Small intestine (tissue), 7 donors: ENCODE measurements at regions not wholly inside any gene's neighbourhood (a gene's known extent, or its start where the extent isn't known, plus 50 kb on each side); places are given as distances from the start of the nearest gene placed in this dataset.
"Not testable (repeated sequence)": the region's sequence is repeated elsewhere in the genome, so short reads cannot be mapped to it uniquely, and the experiment has no call there.

Source experiments
- DNase-seq, 2 donors: peaks; one replicate each; pipeline versions ENCODE4 v3.0.0 to v3.0.0-alpha.2; 2013
- FAIRE-seq: peaks from 2 replicates; lab custom pipeline; 2012; peaks lifted over from hg19 to GRCh38; lab: Jason Lieb, UNC
- H3K27ac ChIP-seq, 3 donors: one replicate each; pipeline ENCODE4 v1.5.1; 2013; ENCODE audit warnings: low read length in 2 of 3, mild to moderate bottlenecking in 2 of 3, control low read depth in 1 of 3, inconsistent platforms in 1 of 3, low read depth in 1 of 3, moderate library complexity in 1 of 3
- H3K27me3 ChIP-seq, 3 donors: one replicate each; pipeline ENCODE4 v1.6.1; 2013; ENCODE audit warnings: low read length in 3 of 3, inconsistent platforms in 1 of 3; ENCODE audit not compliant: control insufficient read depth in 3 of 3, insufficient read depth in 3 of 3
- H3K36me3 ChIP-seq, 3 donors: one replicate each; pipeline ENCODE4 v1.6.1; 2013; ENCODE audit warnings: low read length in 3 of 3, inconsistent platforms in 1 of 3, low read depth in 1 of 3, mild to moderate bottlenecking in 1 of 3, moderate library complexity in 1 of 3; ENCODE audit not compliant: control insufficient read depth in 3 of 3, insufficient read depth in 2 of 3
- H3K4me1 ChIP-seq, 3 donors: one replicate each; pipeline ENCODE4 v1.6.1; 2013; ENCODE audit warnings: low read length in 2 of 3, inconsistent platforms in 1 of 3, low read depth in 1 of 3, mild to moderate bottlenecking in 1 of 3, moderate library complexity in 1 of 3; ENCODE audit not compliant: control insufficient read depth in 3 of 3, insufficient read depth in 2 of 3
- H3K4me3 ChIP-seq, 3 donors: one replicate each; pipeline ENCODE4 v1.5.1; 2013; ENCODE audit warnings: low read length in 3 of 3, control low read depth in 1 of 3, inconsistent platforms in 1 of 3, low read depth in 1 of 3, mild to moderate bottlenecking in 1 of 3, moderate library complexity in 1 of 3
- H3K9me3 ChIP-seq, 2 donors: one replicate each; pipeline ENCODE4 v1.6.1; 2013; ENCODE audit warnings: low read depth in 1 of 2, low read length in 1 of 2; ENCODE audit not compliant: control insufficient read depth in 2 of 2, insufficient read depth in 1 of 2
- WGBS, 3 donors: extraction: QIAGEN DNeasy Blood & Tissue Kit; methylation state at CpG; one replicate each; pipeline ENCODE4 v1.1.7; 2013; 5-methylcytosine and 5-hydroxymethylcytosine counted together
- donor health status: healthy with polysubstance abuse.
- donor health status: control.
- donor health status: control.
- donor health status: Bipolar disorder and iron deficiency.
- donor health status: healthy.

DNA sequence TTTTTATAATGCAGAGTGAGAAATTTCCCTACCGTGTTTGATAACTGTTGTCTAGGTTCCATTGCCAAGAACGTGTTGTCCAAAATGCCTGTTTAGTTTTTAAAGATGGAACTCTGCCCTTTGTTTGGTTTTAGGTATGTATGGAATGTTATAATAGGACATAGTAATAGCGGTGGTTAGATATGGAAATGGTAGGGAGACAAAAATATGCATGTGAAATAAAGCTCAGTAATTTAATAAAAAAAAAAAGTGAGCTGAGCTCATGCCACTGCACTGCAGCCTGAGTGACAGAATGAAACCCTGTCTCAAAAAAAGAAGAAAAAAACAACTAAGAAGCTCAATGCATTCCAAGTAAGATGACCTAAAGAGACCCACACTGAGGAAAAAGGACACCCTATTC is 72.9 kb downstream of the ZNF783 start:
- Histone ChIP-seq H3K27me3 (peaks cover 0 to 3% (median 0%) of the 10 kb centered on the region in 3 donors), H3K9me3 (peaks cover 0 to 13% of the 10 kb centered on the region in 2 donors), H3K4me3 (no peak overlapping the region), H3K27ac (no peak overlapping the region), H3K4me1 (no peaks in the 10 kb centered on the region), H3K36me3 (no peaks in the 10 kb centered on the region)
- FAIRE-seq (no peak), DNase-seq (no peak)
- WGBS, 3 donors: 72 to 79% (median 73%) methylated on average over 3 of the region's 3 CpGs

DNA sequence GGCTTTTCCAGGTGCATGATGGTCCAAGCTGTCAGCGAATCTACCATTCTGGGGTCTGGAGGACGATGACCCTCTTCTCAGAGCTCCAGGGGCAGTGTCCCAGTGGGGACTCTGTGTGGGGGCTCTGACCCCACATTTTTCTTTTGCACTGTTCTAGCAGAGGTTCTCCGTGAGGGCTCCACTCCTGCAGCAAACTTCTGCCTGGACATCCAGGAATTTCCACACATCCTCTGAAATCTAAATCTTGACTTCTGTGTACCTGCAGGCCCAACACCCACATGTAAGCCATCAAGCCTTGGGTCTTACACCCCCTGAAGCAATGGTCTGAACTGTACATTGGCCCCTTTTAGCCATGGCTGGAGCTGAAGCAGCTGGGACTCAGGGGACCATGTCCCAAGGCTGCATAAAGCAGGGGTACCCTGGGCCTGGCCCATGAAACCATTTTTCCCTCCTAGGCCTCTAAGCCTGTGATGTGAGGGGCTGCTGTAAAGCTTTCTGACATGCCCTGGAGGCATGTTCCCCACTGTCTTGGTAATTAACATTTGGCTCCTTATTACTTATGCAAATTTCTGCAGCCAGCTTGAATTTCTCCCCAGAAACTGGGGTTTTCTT is 86.9 kb downstream of the ZNF783 start:
- Histone ChIP-seq H3K27me3 (peaks cover 0 to 3% (median 0%) of the 10 kb centered on the region in 3 donors), H3K27ac (no peak overlapping the region), H3K36me3 (no peaks in the 10 kb centered on the region), H3K4me1 (no peaks in the 10 kb centered on the region), H3K9me3 (peaks cover 0 to 18% of the 10 kb centered on the region in 2 donors), H3K4me3 (no peak overlapping the region)
- FAIRE-seq: no peak
- WGBS, 3 donors: 57 to 69% (median 68%) methylated on average over 3 of the region's 3 CpGs
- no peak for DNase-seq

DNA sequence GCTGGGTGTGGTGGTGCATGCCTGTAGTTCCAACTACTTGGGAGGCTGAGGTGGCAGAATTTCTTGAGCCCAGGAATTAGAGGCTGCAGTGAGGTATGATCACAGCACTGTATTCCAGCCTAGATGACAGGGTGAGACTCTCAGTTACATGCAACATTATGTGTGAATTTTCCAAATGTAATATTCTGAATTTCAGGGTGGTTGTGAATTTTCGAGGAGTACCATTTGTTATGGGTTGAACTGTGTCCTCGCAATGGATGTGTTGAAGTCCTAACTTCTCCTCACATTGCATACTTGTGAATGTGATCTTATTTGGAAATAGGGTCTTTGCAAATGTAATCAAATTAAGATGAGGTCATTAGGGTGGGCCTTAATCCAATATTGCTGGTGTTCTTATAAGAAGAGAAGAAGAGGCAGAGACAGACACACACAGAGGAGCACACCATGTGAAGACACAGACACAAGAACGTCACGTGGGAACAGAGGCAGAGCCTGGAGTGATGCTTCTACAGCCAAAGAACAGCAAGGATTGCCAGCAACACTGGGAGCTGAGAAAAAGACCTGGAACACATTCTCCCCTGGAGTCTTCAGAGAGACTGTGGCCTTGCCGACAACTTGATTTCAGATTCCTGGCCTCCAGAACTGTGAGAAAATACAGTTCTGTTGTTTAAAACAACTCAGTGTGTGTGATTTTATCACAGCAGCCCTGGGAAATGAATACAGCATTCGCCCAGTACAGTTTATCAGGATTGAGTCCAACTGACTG is 91.9 kb downstream of the ZNF783 start:
- Histone ChIP-seq H3K27me3 (no peaks in the 10 kb centered on the region), H3K36me3 (no peaks in the 10 kb centered on the region), H3K9me3 (peaks cover 0 to 18% of the 10 kb centered on the region in 2 donors), H3K27ac (no peak overlapping the region), H3K4me1 (no peaks in the 10 kb centered on the region), H3K4me3 (no peak overlapping the region)
- WGBS, 3 donors: 75 to 85% (median 77%) methylated on average over 6 of the region's 6 CpGs
- no peak for FAIRE-seq
- DNase-seq: no peak

DNA sequence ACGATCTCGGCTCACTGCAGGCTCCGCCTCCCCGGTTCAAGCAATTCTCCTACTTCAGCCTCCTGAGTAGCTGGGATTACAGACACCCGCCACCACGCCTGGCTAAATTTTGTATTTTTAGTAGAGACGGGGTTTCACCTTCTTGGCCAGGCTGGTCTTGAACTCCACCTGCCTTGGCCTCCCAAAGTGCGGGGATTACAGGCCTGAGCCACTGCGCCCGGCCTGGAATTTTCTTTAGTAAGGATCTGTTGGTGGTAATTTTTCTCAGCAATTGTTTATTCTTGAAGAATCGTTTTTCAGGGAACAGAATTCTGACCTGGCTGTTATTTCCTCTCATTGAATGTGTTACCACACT is 93.0 kb downstream of the ZNF783 start:
- not testable (repeated sequence) for H3K36me3 ChIP-seq, H3K27me3 ChIP-seq, FAIRE-seq, H3K4me3 ChIP-seq, H3K4me1 ChIP-seq, H3K27ac ChIP-seq, DNase-seq
- H3K9me3 ChIP-seq: peaks cover 0 to 22% of the 10 kb centered on the region in 2 donors
- WGBS, 3 donors: 79 to 87% (median 83%) methylated on average over 11 of the region's 11 CpGs

DNA sequence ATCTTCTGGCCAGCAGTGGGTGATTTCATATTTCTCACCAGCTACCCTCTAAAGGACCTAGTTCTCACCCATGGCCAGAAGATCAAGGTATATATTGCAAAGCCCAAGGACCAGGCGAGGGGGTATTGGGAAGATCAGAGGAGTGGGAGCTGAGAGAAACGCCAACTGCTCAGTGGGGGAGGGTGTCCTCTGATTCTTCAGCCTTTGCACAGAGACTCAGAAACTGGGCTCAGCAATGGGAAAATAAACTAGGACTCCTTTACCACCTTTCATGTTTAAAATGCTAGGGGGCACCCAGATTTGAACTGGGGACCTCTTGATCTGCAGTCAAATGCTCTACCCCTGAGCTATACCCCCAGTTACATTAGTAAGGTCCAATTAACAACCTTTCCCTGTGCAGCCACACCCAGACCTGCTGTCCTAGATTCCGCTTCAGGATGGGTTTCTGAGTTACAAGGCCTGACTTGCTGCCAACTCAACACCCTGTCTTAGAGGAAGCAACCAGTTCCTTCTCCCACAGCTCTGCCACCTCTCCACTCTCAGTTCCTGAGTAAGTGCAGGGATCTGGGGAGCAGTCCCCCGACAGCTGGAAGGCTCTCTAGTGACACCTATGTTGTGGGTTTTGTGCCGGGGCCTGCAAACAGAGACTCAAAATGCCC is 93.5 kb downstream of the ZNF783 start:
- H3K27ac ChIP-seq: no peak overlapping the region
- DNase-seq: peak in 1 of 2 donors; percentile 15
- no peak for FAIRE-seq
- WGBS, 3 donors: 35 to 46% (median 46%) methylated on average over 5 of the region's 5 CpGs
- H3K27me3 ChIP-seq: no peaks in the 10 kb centered on the region
- no peak overlapping the region for H3K4me3 ChIP-seq
- H3K4me1 ChIP-seq: no peaks in the 10 kb centered on the region
- peaks cover 0 to 22% of the 10 kb centered on the region in 2 donors for H3K9me3 ChIP-seq
- no peaks in the 10 kb centered on the region for H3K36me3 ChIP-seq

DNA sequence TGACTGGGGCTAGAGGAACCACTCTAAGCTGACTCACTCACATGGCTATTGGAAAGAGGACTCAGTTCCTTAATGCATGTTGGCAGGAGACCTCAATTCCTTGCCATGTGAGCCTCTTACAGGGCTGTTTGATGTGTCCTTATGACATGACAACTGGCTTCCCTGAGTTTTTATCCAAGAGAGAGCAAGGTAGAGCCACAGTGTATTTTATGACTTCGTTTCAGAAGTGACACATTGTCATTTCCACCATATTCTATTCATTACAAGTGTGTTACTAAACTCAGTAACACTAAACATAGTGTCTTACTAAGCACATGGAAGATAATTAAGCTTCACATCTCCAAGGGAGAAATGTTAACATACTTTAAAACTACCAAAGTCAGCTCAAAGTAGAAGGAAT is 98.2 kb downstream of the ZNF777 start:
- WGBS, 3 donors: 5 to 21% (median 8%) methylated on average over 1 of the region's 1 CpG
- no peak for DNase-seq
- FAIRE-seq: no peak

DNA sequence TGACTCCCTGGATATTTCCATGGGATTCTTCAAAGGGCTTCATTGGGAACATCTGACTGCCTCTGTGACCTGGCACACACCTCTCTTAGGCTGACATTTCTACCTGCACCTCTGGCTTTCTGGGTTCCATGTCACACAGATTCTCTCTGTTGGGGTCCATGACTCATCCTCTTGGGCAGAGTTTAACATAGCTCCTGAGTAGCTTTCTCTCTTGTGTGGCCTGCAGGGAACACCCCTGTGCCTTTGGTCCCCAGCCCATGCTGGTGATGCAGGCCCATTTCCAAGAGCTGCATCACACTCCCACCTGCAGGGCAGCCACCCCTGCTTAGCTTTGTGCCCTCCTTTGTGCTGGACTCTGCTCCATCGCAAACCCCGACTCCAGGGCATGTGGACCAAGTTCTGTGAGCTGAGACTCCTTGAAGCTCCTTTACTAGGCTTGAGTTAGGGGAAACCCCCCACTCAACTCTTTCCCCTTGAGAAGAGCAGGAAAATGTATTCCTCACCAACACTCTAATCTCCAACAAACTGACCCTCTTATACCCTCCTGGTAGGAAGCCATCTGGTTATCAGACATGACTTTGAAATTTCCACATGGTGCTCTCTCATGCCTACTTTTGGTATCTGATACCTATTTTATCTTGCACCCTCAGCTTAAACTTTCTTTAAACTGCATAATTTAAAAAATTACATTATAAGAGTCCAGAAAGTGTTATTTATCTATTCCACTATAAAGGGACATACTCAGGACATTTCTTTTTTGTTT is 93.3 kb downstream of the ZNF777 start:
- no peak overlapping the region for H3K4me3 ChIP-seq
- peaks cover 0 to 13% of the 10 kb centered on the region in 2 donors for H3K9me3 ChIP-seq
- FAIRE-seq (no peak), DNase-seq (no peak)
- H3K36me3 ChIP-seq: no peaks in the 10 kb centered on the region
- no peak overlapping the region for H3K27ac ChIP-seq
- 80 to 94% (median 81%) methylated on average over 2 of the region's 2 CpGs for WGBS, 3 donors
- H3K27me3 ChIP-seq: no peaks in the 10 kb centered on the region
- no peaks in the 10 kb centered on the region for H3K4me1 ChIP-seq

More for the DNA sequence above, 98.2 kb downstream of the ZNF777 start:
- Histone ChIP-seq H3K36me3 (no peaks in the 10 kb centered on the region), H3K4me1 (no peaks in the 10 kb centered on the region), H3K9me3 (peaks cover 0 to 27% of the 10 kb centered on the region in 2 donors), H3K27me3 (no peaks in the 10 kb centered on the region), H3K27ac (no peak overlapping the region), H3K4me3 (no peak overlapping the region)

DNA sequence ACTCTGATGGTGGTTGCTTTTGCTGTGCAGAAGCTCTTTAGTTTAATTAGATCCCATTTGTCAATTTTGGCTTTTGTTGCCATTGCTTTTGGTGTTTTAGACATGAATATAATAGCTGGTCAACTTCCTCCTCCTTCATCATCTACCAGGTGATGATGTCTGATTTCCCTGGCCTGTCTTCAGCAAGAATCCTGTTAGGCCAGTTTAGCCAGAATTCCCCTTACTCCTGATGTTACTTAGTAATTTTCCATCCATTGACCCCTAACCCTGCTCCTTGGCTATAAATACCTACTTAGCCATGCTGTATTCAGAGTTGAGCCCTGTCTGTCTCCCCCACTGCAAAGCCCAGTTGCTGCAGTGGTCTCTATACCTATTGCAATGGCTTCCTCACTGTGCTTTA is 91.4 kb downstream of the ZNF777 start:
- no peak for FAIRE-seq

More for the DNA sequence above, 91.4 kb downstream of the ZNF777 start:
- Histone ChIP-seq H3K4me3 (no peak overlapping the region), H3K4me1 (no peaks in the 10 kb centered on the region), H3K36me3 (no peaks in the 10 kb centered on the region), H3K9me3 (peaks cover 0 to 24% of the 10 kb centered on the region in 2 donors), H3K27ac (no peak overlapping the region), H3K27me3 (no peaks in the 10 kb centered on the region)
- no peak for DNase-seq
